Astrocyte (in vitro differentiated cells and primary cell): ENCODE measurements at regions not wholly inside any gene's neighbourhood (a gene's known extent, or its start where the extent isn't known, plus 50 kb on each side); places are given as distances from the start of the nearest gene placed in this dataset.
A peak's percentile ranks its signal among the peaks of the same experiment; 100 is the strongest.

Source experiments
- DNase-seq: peaks from one replicate; pipeline ENCODE4 v3.0.0-alpha.2; 2010; ENCODE audit warnings: low read depth
- FAIRE-seq: peaks from 2 replicates; lab custom pipeline; 2011; peaks lifted over from hg19 to GRCh38; lab: Jason Lieb, UNC
- H2AFZ ChIP-seq: 2 replicates; pipeline ENCODE4 v1.6.0; 2012; ENCODE audit warnings: low read depth, low read length, inconsistent platforms
- H3K27ac ChIP-seq: 2 replicates; pipeline ENCODE4 v1.5.1; 2011; ENCODE audit warnings: low read depth, low read length, inconsistent platforms
- H3K27me3 ChIP-seq: 2 replicates; pipeline ENCODE4 v1.6.0; 2011; ENCODE audit warnings: low read length, inconsistent platforms; ENCODE audit not compliant: insufficient read depth
- H3K36me3 ChIP-seq: 2 replicates; pipeline ENCODE4 v1.5.1; 2011; ENCODE audit warnings: low read length, inconsistent platforms; ENCODE audit not compliant: insufficient read depth
- H3K4me1 ChIP-seq: 2 replicates; pipeline ENCODE4 v1.5.1; 2011; ENCODE audit warnings: low read length, inconsistent platforms; ENCODE audit not compliant: insufficient read depth
- H3K4me2 ChIP-seq: 2 replicates; pipeline ENCODE4 v1.6.0; 2012; ENCODE audit warnings: low read length, inconsistent platforms
- H3K4me3 ChIP-seq: 2 replicates; pipeline ENCODE4 v1.5.1; 2011; ENCODE audit warnings: low read depth, mild to moderate bottlenecking, low read length, inconsistent platforms; ENCODE audit not compliant: insufficient read depth
- H3K79me2 ChIP-seq: 2 replicates; pipeline ENCODE4 v1.6.0; 2012; ENCODE audit warnings: mild to moderate bottlenecking, low read length, inconsistent platforms; ENCODE audit not compliant: insufficient read depth
- H3K9ac ChIP-seq: 2 replicates; pipeline ENCODE4 v1.6.0; 2012; ENCODE audit warnings: mild to moderate bottlenecking, low read length, inconsistent platforms
- H3K9me3 ChIP-seq: 2 replicates; pipeline ENCODE4 v1.5.1; 2012; ENCODE audit warnings: low read depth, mild to moderate bottlenecking, low read length, inconsistent platforms; ENCODE audit not compliant: insufficient read depth
- H4K20me1 ChIP-seq: 2 replicates; pipeline ENCODE4 v1.6.0; 2012; ENCODE audit warnings: low read length, inconsistent platforms; ENCODE audit not compliant: insufficient read depth
- H3K27ac Mint-ChIP-seq: one replicate; pipeline ENCODE4 v1.8.0; 2021; ENCODE audit warnings: mild to moderate bottlenecking, mixed read lengths; ENCODE audit not compliant: unreplicated experiment
- H3K27me3 Mint-ChIP-seq: one replicate; pipeline ENCODE4 v1.8.0; 2021; ENCODE audit warnings: low read depth, mixed read lengths; ENCODE audit not compliant: unreplicated experiment
- H3K36me3 Mint-ChIP-seq: one replicate; pipeline ENCODE4 v1.8.0; 2021; ENCODE audit warnings: low read depth, mixed read lengths; ENCODE audit not compliant: unreplicated experiment
- H3K4me1 Mint-ChIP-seq: one replicate; pipeline ENCODE4 v1.8.0; 2021; ENCODE audit warnings: low read depth, mixed read lengths; ENCODE audit not compliant: unreplicated experiment
- H3K4me3 Mint-ChIP-seq: one replicate; pipeline ENCODE4 v1.8.0; 2021; ENCODE audit warnings: mild to moderate bottlenecking, moderate library complexity, mixed read lengths; ENCODE audit not compliant: unreplicated experiment
- H3K9me3 Mint-ChIP-seq: one replicate; pipeline ENCODE4 v1.8.0; 2021; ENCODE audit warnings: mild to moderate bottlenecking, mixed read lengths; ENCODE audit not compliant: unreplicated experiment
- CTCF ChIP-seq: IDR thresholded peaks from 2 replicates; pipeline ENCODE4 v1.5.1; 2011; ENCODE audit warnings: low read depth, mild to moderate bottlenecking, inconsistent platforms, low read length, moderate library complexity; ENCODE audit not compliant: insufficient read depth
- EZH2 ChIP-seq: IDR thresholded peaks from 2 replicates; pipeline ENCODE4 v1.6.1; 2012; ENCODE audit warnings: mild to moderate bottlenecking, low read length, inconsistent platforms; ENCODE audit not compliant: insufficient read depth

- Histone ChIP-seq H3K27me3 (peaks cover 7% of the 10 kb centered on the region), H3K27ac (no peak overlapping the region), H3K9me3 (no peaks in the 10 kb centered on the region), H3K4me1 (no peaks in the 10 kb centered on the region), H2AFZ (no peak overlapping the region), H3K79me2 (no peaks in the 10 kb centered on the region), H3K36me3 (no peaks in the 10 kb centered on the region), H3K4me2 (no peak overlapping the region), H4K20me1 (no peaks in the 10 kb centered on the region), H3K9ac (no peak overlapping the region), H3K4me3 (no peak overlapping the region)
- DNase-seq (no peak), FAIRE-seq (no peak)
- Mint-ChIP-seq H3K36me3 (no peaks in the 10 kb centered on the region), H3K4me1 (peaks cover 5% of the 10 kb centered on the region), H3K9me3 (no peaks in the 10 kb centered on the region), H3K27ac (no peak overlapping the region), H3K4me3 (no peak overlapping the region), H3K27me3 (no peaks in the 10 kb centered on the region)
- no peak for TF ChIP-seq EZH2
- no peak for TF ChIP-seq CTCF
Observed at GRCh38 chr10:21080261-21080660, 183.2 kb upstream of the NEBL start.

GRCh38 chr10:21079330-21079658 lies 182.2 kb upstream of the NEBL start:
- no peak overlapping the region for H3K4me3 Mint-ChIP-seq
- TF ChIP-seq EZH2 (no peak), CTCF (no peak)
- no peaks in the 10 kb centered on the region for H3K4me1 ChIP-seq
- H2AFZ ChIP-seq: no peak overlapping the region
- peaks cover 7% of the 10 kb centered on the region for H3K27me3 ChIP-seq
- H3K9me3 Mint-ChIP-seq: no peaks in the 10 kb centered on the region
- H3K36me3 ChIP-seq: no peaks in the 10 kb centered on the region
- no peak overlapping the region for H3K27ac ChIP-seq
- FAIRE-seq: no peak
- H3K36me3 Mint-ChIP-seq: no peaks in the 10 kb centered on the region
- no peaks in the 10 kb centered on the region for H4K20me1 ChIP-seq
- H3K4me3 ChIP-seq: no peak overlapping the region
- no peaks in the 10 kb centered on the region for H3K27me3 Mint-ChIP-seq
- H3K9me3 ChIP-seq: no peaks in the 10 kb centered on the region
- H3K4me2 ChIP-seq: no peak overlapping the region
- no peaks in the 10 kb centered on the region for H3K79me2 ChIP-seq
- no peak overlapping the region for H3K27ac Mint-ChIP-seq
- no peak overlapping the region for H3K9ac ChIP-seq
- DNase-seq: no peak
- peaks cover 5% of the 10 kb centered on the region for H3K4me1 Mint-ChIP-seq

- Histone ChIP-seq H3K4me3 (no peak overlapping the region), H3K27ac (no peak overlapping the region), H3K79me2 (no peaks in the 10 kb centered on the region), H3K4me1 (no peaks in the 10 kb centered on the region), H4K20me1 (no peaks in the 10 kb centered on the region), H3K36me3 (no peaks in the 10 kb centered on the region), H3K9ac (no peak overlapping the region), H3K9me3 (no peaks in the 10 kb centered on the region), H3K27me3 (peaks cover 7% of the 10 kb centered on the region), H3K4me2 (no peak overlapping the region), H2AFZ (no peak overlapping the region)
- H3K9me3 Mint-ChIP-seq: no peaks in the 10 kb centered on the region
- peak; percentile 23 for DNase-seq
- peak overlapping the region; percentile 45 for H3K27ac Mint-ChIP-seq
- TF ChIP-seq CTCF: peak; percentile 86
- TF ChIP-seq EZH2: no peak
- no peaks in the 10 kb centered on the region for H3K36me3 Mint-ChIP-seq
- H3K27me3 Mint-ChIP-seq: no peaks in the 10 kb centered on the region
- FAIRE-seq: peak; percentile 74
- H3K4me3 Mint-ChIP-seq: peak overlapping the region; percentile 31
- peaks cover 3% of the 10 kb centered on the region for H3K4me1 Mint-ChIP-seq
Observed at GRCh38 chr10:21078410-21079329, 181.6 kb upstream of the NEBL start.
